H1 (cell line): ENCODE measurements at regions not wholly inside any gene's neighbourhood (a gene's known extent, or its start where the extent isn't known, plus 50 kb on each side); places are given as distances from the start of the nearest gene placed in this dataset.

ENCODE experiments used
- EGR1 ChIP-seq: IDR thresholded peaks from 2 replicates; pipeline ENCODE4 v1.6.1; 2011; ENCODE audit warnings: low read depth, low read length, borderline replicate concordance
- RXRA ChIP-seq: IDR thresholded peaks from 2 replicates; pipeline ENCODE4 v1.6.1; 2011; ENCODE audit warnings: low read depth, mild to moderate bottlenecking, low read length, moderate library complexity; ENCODE audit not compliant: insufficient read depth

- TF ChIP-seq RXRA (no peak), EGR1 (no peak)
- TF ChIP-seq, all 59 proteins: peak for 0
These were observed 358.1 kb downstream of the CRPPA start (continued) for GRCh38 chr7:16063221-16063620.
